Thoracic aorta (tissue), 2 donors: ENCODE measurements at regions not wholly inside any gene's neighbourhood (a gene's known extent, or its start where the extent isn't known, plus 50 kb on each side); places are given as distances from the start of the nearest gene placed in this dataset.

ENCODE experiments used
- ATAC-seq: fragments of 150-250 bp; one replicate; pipeline ENCODE4 v1.8.0; 2017; ENCODE audit warnings: low read depth; ENCODE audit not compliant: insufficient number of reproducible peaks, low FRiP score
- DNase-seq: peaks from one replicate; pipeline ENCODE4 v3.0.0-alpha.2; 2020; ENCODE audit warnings: low spot score
- H3K27ac ChIP-seq, 2 donors: fragments of 200-600 bp; sonication (generic); 1 replicate in 1 of 2; 2 replicates in 1 of 2; pipeline ENCODE4 v1.5.1; 2016; ENCODE audit warnings: mild to moderate bottlenecking in 2 of 2, moderate library complexity in 2 of 2
- H3K27me3 ChIP-seq: fragments of 200-600 bp; sonication (generic); replicated peaks from 2 replicates; pipeline ENCODE4 v1.6.0; 2016; ENCODE audit warnings: mild to moderate bottlenecking; ENCODE audit not compliant: insufficient read depth
- H3K36me3 ChIP-seq: fragments of 200-600 bp; sonication (generic); one replicate; pipeline ENCODE4 v1.5.1; 2016
- H3K4me1 ChIP-seq, 2 donors: fragments of 200-600 bp; sonication (generic); 1 replicate in 1 of 2; 2 replicates in 1 of 2; pipeline versions ENCODE4 v1.5.1 to v1.6.0; 2016; ENCODE audit warnings: low read depth in 2 of 2, mild to moderate bottlenecking in 1 of 2; ENCODE audit not compliant: control insufficient read depth in 1 of 2
- H3K4me3 ChIP-seq: fragments of 200-600 bp; sonication (generic); 2 replicates; pipeline ENCODE4 v1.5.1; 2016; ENCODE audit warnings: mild to moderate bottlenecking
- H3K9me3 ChIP-seq: fragments of 200-600 bp; sonication (generic); 2 replicates; pipeline ENCODE4 v1.5.1; 2016
- CTCF ChIP-seq: fragments of 200-600 bp; sonication (generic); IDR thresholded peaks from one replicate; pipeline ENCODE4 v1.5.1; 2019; ENCODE audit warnings: antibody characterized with exemption

- DNase-seq (no peak), ATAC-seq (no peak)
- no peak overlapping the region for H3K4me3 ChIP-seq
- no peaks in the 10 kb centered on the region for H3K36me3 ChIP-seq
- no peak for TF ChIP-seq CTCF
- no peak overlapping the region for H3K27ac ChIP-seq
- no peaks in the 10 kb centered on the region for H3K9me3 ChIP-seq
- no peaks in the 10 kb centered on the region for H3K4me1 ChIP-seq
- H3K27me3 ChIP-seq, result no peaks in the 10 kb centered on the region
Observed at GRCh38 chr18:73099759-73100158, 232.0 kb upstream of the NETO1 start.

GRCh38 chr18:73093687-73094250, 226.0 kb upstream of the NETO1 start:
- H3K27me3 ChIP-seq, result no peaks in the 10 kb centered on the region
- no peak overlapping the region for H3K27ac ChIP-seq
- no peaks in the 10 kb centered on the region for H3K9me3 ChIP-seq
- no peak for TF ChIP-seq CTCF
- H3K36me3 ChIP-seq, result no peaks in the 10 kb centered on the region
- ATAC-seq, result no peak
- H3K4me1 ChIP-seq, result no peaks in the 10 kb centered on the region
- no peak for DNase-seq
- no peak overlapping the region for H3K4me3 ChIP-seq

- TF ChIP-seq CTCF, result no peak
- H3K27ac ChIP-seq, result no peak overlapping the region
- no peak for DNase-seq
- no peaks in the 10 kb centered on the region for H3K27me3 ChIP-seq
- H3K36me3 ChIP-seq, result no peaks in the 10 kb centered on the region
- H3K4me1 ChIP-seq, result no peaks in the 10 kb centered on the region
- H3K9me3 ChIP-seq, result no peaks in the 10 kb centered on the region
- no peak overlapping the region for H3K4me3 ChIP-seq
- no peak for ATAC-seq
Observed at GRCh38 chr18:73088445-73088844, 220.7 kb upstream of the NETO1 start.

- TF ChIP-seq CTCF, result no peak
- no peak overlapping the region for H3K4me3 ChIP-seq
- DNase-seq (no peak), ATAC-seq (no peak)
- H3K36me3 ChIP-seq, result no peaks in the 10 kb centered on the region
- no peak overlapping the region for H3K27ac ChIP-seq
- H3K9me3 ChIP-seq, result no peaks in the 10 kb centered on the region
- no peaks in the 10 kb centered on the region for H3K4me1 ChIP-seq
- no peaks in the 10 kb centered on the region for H3K27me3 ChIP-seq
Observed at GRCh38 chr18:73087282-73087977, 219.6 kb upstream of the NETO1 start.

GRCh38 chr18:73079920-73080319, 212.1 kb upstream of the NETO1 start:
- TF ChIP-seq CTCF, result no peak
- no peaks in the 10 kb centered on the region for H3K4me1 ChIP-seq
- H3K27ac ChIP-seq, result no peak overlapping the region
- no peaks in the 10 kb centered on the region for H3K36me3 ChIP-seq
- H3K9me3 ChIP-seq, result no peaks in the 10 kb centered on the region
- no peaks in the 10 kb centered on the region for H3K27me3 ChIP-seq
- DNase-seq (no peak), ATAC-seq (no peak)
- no peak overlapping the region for H3K4me3 ChIP-seq
